LNCaP clone FGC (cell line): ENCODE measurements at regions not wholly inside any gene's neighbourhood (a gene's known extent, or its start where the extent isn't known, plus 50 kb on each side); places are given as distances from the start of the nearest gene placed in this dataset.
"Not testable (repeated sequence)": the region's sequence is repeated elsewhere in the genome, so short reads cannot be mapped to it uniquely, and the experiment has no call there.

ENCODE experiments used
- DNase-seq: peaks from one replicate; pipeline ENCODE4 v3.0.0-alpha.2; 2011; ENCODE audit warnings: low read depth
- H3K4me3 ChIP-seq: 2 replicates; pipeline ENCODE4 v1.5.1; 2011; ENCODE audit warnings: mild to moderate bottlenecking, low read depth, low read length, control low read depth
- TF ChIP-seq, protein P1 (sequence below): IDR thresholded peaks from 2 replicates; pipeline ENCODE4 v1.5.1; 2012; ENCODE audit warnings: mild to moderate bottlenecking; ENCODE audit not compliant: control insufficient read depth, insufficient read depth; ENCODE audit errors: extremely low read depth

DNA sequence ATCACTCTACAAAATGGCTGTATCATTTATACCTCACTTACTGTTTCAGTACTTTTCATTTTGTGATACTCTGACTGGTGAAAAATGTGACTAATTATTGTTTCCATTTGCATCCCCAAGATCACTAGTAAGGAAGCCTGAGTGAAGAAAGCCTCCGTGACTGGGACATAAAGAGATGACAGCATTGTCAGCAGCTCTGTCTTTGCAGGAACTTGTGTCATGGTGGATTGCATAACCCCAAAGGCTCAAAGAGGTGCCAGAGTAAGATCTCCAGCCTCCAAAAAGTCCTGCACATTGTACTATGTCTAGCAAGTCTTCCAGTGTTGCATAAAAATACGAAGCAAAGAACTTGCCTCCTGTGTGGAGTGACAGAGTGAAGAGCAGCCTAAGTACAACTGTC, 187.5 kb upstream of the CRIM1 start:
- DNase-seq = no peak
- H3K4me3 ChIP-seq = no peak overlapping the region
- TF ChIP-seq, protein P1, sequence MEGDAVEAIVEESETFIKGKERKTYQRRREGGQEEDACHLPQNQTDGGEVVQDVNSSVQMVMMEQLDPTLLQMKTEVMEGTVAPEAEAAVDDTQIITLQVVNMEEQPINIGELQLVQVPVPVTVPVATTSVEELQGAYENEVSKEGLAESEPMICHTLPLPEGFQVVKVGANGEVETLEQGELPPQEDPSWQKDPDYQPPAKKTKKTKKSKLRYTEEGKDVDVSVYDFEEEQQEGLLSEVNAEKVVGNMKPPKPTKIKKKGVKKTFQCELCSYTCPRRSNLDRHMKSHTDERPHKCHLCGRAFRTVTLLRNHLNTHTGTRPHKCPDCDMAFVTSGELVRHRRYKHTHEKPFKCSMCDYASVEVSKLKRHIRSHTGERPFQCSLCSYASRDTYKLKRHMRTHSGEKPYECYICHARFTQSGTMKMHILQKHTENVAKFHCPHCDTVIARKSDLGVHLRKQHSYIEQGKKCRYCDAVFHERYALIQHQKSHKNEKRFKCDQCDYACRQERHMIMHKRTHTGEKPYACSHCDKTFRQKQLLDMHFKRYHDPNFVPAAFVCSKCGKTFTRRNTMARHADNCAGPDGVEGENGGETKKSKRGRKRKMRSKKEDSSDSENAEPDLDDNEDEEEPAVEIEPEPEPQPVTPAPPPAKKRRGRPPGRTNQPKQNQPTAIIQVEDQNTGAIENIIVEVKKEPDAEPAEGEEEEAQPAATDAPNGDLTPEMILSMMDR = no peak

DNA sequence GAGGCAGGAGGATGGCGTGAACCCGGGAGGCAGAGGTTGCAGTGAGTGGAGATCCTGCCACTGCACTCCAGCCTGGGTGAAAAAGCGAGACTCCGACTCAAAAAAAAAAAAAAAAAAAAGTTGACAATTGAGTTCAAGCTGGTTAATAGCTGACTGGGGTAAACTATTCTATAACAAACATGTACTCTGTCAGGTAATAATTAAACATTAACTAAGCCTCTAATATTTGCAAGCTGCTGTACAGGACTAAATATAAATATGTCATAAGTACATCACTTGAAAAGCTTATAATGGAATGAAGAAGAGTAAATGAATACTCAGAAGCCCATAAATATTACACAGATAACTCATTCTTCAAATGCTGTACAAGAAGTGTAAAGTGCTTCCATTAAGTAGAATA, 190.4 kb upstream of the CRIM1 start:
- TF ChIP-seq, protein P1 = no peak
- no peak for DNase-seq
- H3K4me3 ChIP-seq = no peak overlapping the region

DNA sequence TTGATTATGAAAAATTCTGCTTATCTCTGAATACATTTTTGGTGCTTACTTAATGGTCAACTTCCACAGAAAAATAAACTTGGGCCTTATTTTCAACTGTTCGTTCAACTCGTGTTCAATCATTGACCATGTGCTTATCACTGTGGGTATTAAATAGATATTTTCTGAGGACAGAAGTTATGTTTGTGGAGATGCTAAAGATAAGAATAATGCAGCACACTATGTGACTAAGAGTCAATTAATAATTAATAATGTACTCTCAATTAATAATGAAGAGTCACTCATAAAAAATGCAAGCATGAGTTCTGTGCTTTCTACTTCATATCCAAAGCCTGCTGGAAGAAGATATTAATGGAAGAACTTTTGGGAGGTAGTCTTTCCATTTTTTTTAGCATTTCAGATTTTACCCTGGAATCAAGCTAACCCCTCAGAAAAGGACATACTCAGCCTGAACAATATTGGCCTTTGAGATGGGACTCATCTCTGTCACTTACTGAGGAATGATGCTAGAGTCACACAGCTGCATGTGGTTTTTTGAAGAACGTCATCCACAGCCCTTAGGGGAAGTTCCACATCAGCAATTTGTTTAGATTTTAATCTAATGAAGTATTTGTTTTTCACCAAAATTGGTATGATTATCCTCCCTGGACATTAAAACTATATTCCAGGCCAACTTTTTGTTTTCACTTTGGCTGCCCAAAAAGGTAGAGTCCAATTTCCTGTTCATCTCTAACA, 191.9 kb upstream of the CRIM1 start:
- TF ChIP-seq, protein P1 = no peak
- no peak for DNase-seq

DNA sequence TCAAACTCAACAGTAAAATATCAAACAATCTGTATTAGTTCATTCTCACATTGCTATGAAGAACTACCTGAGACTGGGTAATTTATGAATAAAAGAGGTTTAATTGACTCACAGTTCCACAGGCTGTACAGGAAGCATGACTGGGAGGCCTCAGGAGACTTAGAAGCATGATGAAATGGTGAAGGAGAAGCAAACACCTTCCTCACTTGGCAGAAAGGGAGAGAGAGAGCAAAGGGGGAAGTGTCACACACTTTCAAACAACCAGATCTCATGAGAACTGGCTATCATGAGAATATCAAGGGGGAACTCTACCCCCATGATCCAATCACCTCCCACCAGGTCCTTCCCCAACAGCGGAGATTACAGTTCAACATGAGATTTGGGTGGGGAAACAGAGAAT, 198.5 kb upstream of the CRIM1 start:
- not testable (repeated sequence) for DNase-seq, H3K4me3 ChIP-seq

More for the DNA sequence above, 191.9 kb upstream of the CRIM1 start:
- no peak overlapping the region for H3K4me3 ChIP-seq

DNA sequence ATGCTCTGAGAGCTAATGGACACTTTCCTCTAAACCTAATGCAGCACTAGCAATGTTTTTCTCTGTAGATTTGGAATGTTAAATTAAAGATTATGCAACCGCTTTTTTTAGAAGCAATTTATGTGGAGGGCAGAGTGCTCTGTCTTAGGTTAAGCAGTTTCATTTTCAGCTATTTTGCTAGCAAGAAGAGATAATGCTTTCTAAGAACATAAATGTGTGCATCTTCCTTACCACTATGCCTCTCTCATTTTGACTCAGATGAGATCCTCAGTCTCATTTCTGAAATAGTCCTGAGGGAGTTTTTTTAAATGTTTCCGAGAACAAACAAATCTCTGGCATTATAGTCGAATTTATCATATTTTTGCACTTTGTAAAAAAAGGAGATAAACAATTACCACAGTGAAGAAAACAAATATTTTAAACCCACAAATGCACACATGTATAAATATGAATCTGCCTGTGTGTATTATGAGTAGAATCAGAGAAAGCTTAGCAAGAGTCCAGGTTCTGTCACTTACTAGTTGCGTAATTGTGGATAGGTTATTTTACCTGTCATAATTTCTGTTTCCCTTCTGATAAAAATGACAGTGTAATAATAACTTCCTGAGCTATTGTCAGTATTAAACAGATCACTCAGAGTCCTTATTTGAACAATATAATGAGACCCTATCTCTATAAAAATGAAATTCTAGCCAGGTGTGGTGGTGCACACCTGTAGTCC, 207.7 kb upstream of the CRIM1 start:
- H3K4me3 ChIP-seq = no peak overlapping the region
- TF ChIP-seq, protein P1 = no peak
- no peak for DNase-seq

DNA sequence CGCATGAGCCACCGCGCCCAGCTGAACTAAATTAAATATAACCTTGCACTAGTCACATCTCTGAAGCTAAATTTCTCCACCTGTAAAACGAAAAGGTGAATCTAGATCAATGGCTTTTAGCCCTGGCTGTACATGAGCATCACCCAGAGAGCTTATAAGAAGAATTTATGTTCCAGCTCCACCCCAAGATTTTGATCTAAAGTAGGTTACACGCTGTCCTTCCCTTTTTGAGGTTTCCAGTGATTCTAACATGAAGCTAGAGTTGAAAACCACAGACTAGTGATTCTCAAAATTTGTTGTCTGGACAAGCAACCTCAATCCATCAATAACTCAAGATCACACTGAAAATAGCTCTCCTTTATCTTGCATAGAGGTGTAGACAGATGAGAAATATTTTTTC, 208.8 kb upstream of the CRIM1 start:
- TF ChIP-seq, protein P1 = no peak
- DNase-seq = no peak
- no peak overlapping the region for H3K4me3 ChIP-seq

DNA sequence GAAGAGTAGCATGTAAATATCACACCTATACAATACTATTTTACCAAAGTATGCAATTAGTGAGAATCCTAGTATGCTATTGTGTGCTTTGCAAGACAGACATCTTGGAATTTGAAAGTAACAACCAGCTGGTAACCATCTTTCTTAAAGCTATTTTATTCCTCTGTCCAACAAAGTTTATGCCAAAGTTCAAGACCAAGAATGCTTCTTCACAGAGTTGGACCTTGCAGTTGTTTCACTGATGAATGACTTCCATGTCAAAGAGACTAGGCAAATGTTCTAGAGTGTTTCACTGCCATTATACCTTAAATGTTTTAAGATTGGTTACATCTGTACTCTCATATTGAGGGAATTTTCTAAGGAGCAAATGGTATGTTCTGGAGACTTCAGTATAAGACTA, 215.2 kb upstream of the CRIM1 start:
- DNase-seq = no peak
- TF ChIP-seq, protein P1 = no peak
- H3K4me3 ChIP-seq = no peak overlapping the region
